HepG2 (cell line): ENCODE measurements at regions not wholly inside any gene's neighbourhood (a gene's known extent, or its start where the extent isn't known, plus 50 kb on each side); places are given as distances from the start of the nearest gene placed in this dataset.

Experiments used
- CC2D1A ChIP-seq: sonication (generic); formaldehyde crosslinking; IDR thresholded peaks from 2 replicates; pipeline ENCODE4 v1.8.1; 2023; ENCODE audit warnings: mild to moderate bottlenecking, missing genetic modification reagents
- HIVEP1 ChIP-seq: sonication (generic); formaldehyde crosslinking; IDR thresholded peaks from 2 replicates; pipeline ENCODE4 v1.4.0; 2020; ENCODE audit warnings: mild to moderate bottlenecking, missing genetic modification reagents
- HNRNPK ChIP-seq: fragments of 200-400 bp; formaldehyde crosslinking; IDR thresholded peaks from 2 replicates; pipeline ENCODE4 v1.6.1; 2018; ENCODE audit warnings: low read length, low read depth, moderate library complexity, mild to moderate bottlenecking; ENCODE audit not compliant: poor library complexity, severe bottlenecking
- HOXA9 ChIP-seq: sonication (generic); formaldehyde crosslinking; IDR thresholded peaks from 2 replicates; pipeline ENCODE4 v1.8.1; 2022; ENCODE audit warnings: missing genetic modification reagents, mild to moderate bottlenecking, moderate library complexity, borderline replicate concordance
- KDM4B ChIP-seq: sonication (generic); formaldehyde crosslinking; IDR thresholded peaks from 2 replicates; pipeline ENCODE4 v1.4.0; 2020; ENCODE audit warnings: missing genetic modification reagents
- PHF20 ChIP-seq: sonication (generic); formaldehyde crosslinking; IDR thresholded peaks from 2 replicates; pipeline ENCODE4 v1.5.0; 2020; ENCODE audit warnings: mild to moderate bottlenecking, missing genetic modification reagents
- RFX5 ChIP-seq: IDR thresholded peaks from 2 replicates; pipeline ENCODE4 v1.6.1; 2011; ENCODE audit warnings: low read depth, low read length, improper control_type of control experiment
- SRSF4 ChIP-seq: fragments of 200-400 bp; formaldehyde crosslinking; IDR thresholded peaks from one replicate; pipeline ENCODE4 v1.6.1; 2018; ENCODE audit warnings: mild to moderate bottlenecking, low read depth, low read length, moderate library complexity; ENCODE audit not compliant: poor library complexity, severe bottlenecking
- SYNCRIP ChIP-seq: fragments of 200-400 bp; formaldehyde crosslinking; IDR thresholded peaks from 2 replicates; pipeline ENCODE4 v1.6.1; 2018; ENCODE audit warnings: mild to moderate bottlenecking, low read depth, low read length; ENCODE audit not compliant: insufficient read depth
- TSC22D2 ChIP-seq: sonication (generic); formaldehyde crosslinking; IDR thresholded peaks from 2 replicates; pipeline ENCODE4 v1.5.1; 2020; ENCODE audit warnings: missing genetic modification reagents, mild to moderate bottlenecking, borderline replicate concordance
- ZKSCAN5 ChIP-seq: sonication (generic); formaldehyde crosslinking; IDR thresholded peaks from 2 replicates; pipeline ENCODE4 v1.5.1; 2020; ENCODE audit warnings: mild to moderate bottlenecking, missing genetic modification reagents
- ZMYM2 ChIP-seq: sonication (generic); formaldehyde crosslinking; IDR thresholded peaks from 2 replicates; pipeline ENCODE4 v1.8.0; 2022; ENCODE audit warnings: mild to moderate bottlenecking, missing genetic modification reagents
- ZNF263 ChIP-seq: sonication (generic); formaldehyde crosslinking; IDR thresholded peaks from 2 replicates; pipeline ENCODE4 v1.4.0; 2020; ENCODE audit warnings: missing genetic modification reagents
- ZNF30 ChIP-seq: sonication (generic); formaldehyde crosslinking; IDR thresholded peaks from 2 replicates; pipeline ENCODE4 v1.5.0; 2020; ENCODE audit warnings: mild to moderate bottlenecking, missing genetic modification reagents
- ZSCAN20 ChIP-seq: sonication (generic); formaldehyde crosslinking; IDR thresholded peaks from 2 replicates; pipeline ENCODE4 v1.4.0; 2020; ENCODE audit warnings: missing genetic modification reagents, mild to moderate bottlenecking, borderline replicate concordance
- TF ChIP-seq, protein P1 (sequence below): sonication (generic); formaldehyde crosslinking; IDR thresholded peaks from 2 replicates; pipeline ENCODE4 v1.5.1; 2020; ENCODE audit warnings: missing genetic modification reagents, mild to moderate bottlenecking, borderline replicate concordance
- TF ChIP-seq, protein P2 (sequence below): sonication (generic); formaldehyde crosslinking; IDR thresholded peaks from 2 replicates; pipeline ENCODE4 v1.4.0; 2020; ENCODE audit warnings: missing genetic modification reagents, mild to moderate bottlenecking, borderline replicate concordance
- TF ChIP-seq, protein P3 (sequence below): sonication (generic); formaldehyde crosslinking; IDR thresholded peaks from 2 replicates; pipeline ENCODE4 v1.8.1; 2023; ENCODE audit warnings: mild to moderate bottlenecking, missing genetic modification reagents, borderline replicate concordance
- TF ChIP-seq, protein P4 (sequence below): sonication (generic); formaldehyde crosslinking; IDR thresholded peaks from 2 replicates; pipeline ENCODE4 v1.5.1; 2020; ENCODE audit warnings: mild to moderate bottlenecking, moderate library complexity, missing genetic modification reagents

DNA sequence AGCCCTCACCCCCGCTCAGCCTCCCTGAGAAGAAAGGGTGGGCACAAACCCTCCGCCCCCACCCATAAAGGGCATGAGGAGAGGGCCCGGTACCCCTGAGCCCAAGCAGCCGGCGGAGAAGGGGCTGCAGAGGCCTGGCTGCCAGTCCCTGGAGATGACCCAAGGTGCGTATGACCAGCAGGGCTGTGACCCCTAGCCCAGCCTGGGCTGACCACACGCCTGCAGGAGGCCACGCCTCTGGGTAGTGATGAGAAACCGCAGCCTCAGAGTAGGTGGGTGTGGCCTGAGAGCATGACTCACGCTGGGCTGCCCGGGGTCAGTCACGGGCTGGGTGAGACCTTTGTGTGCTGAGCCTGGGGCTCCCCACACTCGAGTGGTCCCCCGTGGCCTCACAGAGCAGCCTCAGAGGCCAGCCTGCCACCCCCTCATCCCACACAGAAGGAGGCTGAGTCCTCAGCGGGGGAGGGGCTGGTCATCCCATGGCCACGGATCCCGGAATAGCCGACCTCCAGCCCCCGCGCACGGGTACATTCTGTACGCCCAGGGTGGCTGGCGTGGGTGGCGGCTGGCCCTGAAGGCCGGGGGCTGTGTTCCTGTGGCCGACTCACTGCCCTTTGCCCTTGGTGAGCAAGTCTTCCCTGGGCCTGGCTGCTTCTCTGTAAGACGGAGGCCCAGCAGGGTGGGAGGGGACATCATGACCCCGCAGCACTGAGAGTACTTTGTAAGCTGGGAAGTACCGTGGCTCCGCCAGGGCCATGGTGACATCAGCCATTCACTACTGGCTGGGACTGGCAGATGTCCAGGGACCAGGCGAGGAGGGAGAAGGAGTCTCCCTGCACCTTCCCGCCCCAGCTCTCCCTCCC, 110.8 kb upstream of the OTOS start (continued):
- TF ChIP-seq, protein P1, sequence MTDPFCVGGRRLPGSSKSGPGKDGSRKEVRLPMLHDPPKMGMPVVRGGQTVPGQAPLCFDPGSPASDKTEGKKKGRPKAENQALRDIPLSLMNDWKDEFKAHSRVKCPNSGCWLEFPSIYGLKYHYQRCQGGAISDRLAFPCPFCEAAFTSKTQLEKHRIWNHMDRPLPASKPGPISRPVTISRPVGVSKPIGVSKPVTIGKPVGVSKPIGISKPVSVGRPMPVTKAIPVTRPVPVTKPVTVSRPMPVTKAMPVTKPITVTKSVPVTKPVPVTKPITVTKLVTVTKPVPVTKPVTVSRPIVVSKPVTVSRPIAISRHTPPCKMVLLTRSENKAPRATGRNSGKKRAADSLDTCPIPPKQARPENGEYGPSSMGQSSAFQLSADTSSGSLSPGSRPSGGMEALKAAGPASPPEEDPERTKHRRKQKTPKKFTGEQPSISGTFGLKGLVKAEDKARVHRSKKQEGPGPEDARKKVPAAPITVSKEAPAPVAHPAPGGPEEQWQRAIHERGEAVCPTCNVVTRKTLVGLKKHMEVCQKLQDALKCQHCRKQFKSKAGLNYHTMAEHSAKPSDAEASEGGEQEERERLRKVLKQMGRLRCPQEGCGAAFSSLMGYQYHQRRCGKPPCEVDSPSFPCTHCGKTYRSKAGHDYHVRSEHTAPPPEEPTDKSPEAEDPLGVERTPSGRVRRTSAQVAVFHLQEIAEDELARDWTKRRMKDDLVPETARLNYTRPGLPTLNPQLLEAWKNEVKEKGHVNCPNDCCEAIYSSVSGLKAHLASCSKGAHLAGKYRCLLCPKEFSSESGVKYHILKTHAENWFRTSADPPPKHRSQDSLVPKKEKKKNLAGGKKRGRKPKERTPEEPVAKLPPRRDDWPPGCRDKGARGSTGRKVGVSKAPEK (CRISPR knock-in tag) = 0 out of 2 replicates have a peak, but pooled peaks have one; percentile 65
- TF ChIP-seq HOXA9 = no peak
- no peak for TF ChIP-seq ZNF30
- TF ChIP-seq HIVEP1 (CRISPR knock-in tag) = peak; percentile 97
- TF ChIP-seq ZSCAN20 (CRISPR knock-in tag) = no peak
- peak; percentile 84 for TF ChIP-seq ZMYM2 (CRISPR knock-in tag)
- peak; percentile 18; the same call in 1 of the 2 replicates for TF ChIP-seq RFX5
- no peak for TF ChIP-seq CC2D1A (CRISPR knock-in tag)
- TF ChIP-seq SRSF4 = no peak
- 0 out of 2 replicates have a peak, but pooled peaks have one; percentile 38 for TF ChIP-seq TSC22D2 (CRISPR knock-in tag)
- 0 out of 2 replicates have a peak, but pooled peaks have one; percentile 39 for TF ChIP-seq ZKSCAN5 (CRISPR knock-in tag)
- TF ChIP-seq, protein P2, sequence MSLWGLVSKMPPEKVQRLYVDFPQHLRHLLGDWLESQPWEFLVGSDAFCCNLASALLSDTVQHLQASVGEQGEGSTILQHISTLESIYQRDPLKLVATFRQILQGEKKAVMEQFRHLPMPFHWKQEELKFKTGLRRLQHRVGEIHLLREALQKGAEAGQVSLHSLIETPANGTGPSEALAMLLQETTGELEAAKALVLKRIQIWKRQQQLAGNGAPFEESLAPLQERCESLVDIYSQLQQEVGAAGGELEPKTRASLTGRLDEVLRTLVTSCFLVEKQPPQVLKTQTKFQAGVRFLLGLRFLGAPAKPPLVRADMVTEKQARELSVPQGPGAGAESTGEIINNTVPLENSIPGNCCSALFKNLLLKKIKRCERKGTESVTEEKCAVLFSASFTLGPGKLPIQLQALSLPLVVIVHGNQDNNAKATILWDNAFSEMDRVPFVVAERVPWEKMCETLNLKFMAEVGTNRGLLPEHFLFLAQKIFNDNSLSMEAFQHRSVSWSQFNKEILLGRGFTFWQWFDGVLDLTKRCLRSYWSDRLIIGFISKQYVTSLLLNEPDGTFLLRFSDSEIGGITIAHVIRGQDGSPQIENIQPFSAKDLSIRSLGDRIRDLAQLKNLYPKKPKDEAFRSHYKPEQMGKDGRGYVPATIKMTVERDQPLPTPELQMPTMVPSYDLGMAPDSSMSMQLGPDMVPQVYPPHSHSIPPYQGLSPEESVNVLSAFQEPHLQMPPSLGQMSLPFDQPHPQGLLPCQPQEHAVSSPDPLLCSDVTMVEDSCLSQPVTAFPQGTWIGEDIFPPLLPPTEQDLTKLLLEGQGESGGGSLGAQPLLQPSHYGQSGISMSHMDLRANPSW (CRISPR knock-in tag) = no peak
- peak; percentile 58 for TF ChIP-seq ZNF263 (CRISPR knock-in tag)
- no peak for TF ChIP-seq HNRNPK
- no peak for TF ChIP-seq SYNCRIP
- TF ChIP-seq, protein P3, sequence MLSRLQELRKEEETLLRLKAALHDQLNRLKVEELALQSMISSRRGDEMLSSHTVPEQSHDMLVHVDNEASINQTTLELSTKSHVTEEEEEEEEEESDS (CRISPR knock-in tag) = no peak
- TF ChIP-seq, protein P4, sequence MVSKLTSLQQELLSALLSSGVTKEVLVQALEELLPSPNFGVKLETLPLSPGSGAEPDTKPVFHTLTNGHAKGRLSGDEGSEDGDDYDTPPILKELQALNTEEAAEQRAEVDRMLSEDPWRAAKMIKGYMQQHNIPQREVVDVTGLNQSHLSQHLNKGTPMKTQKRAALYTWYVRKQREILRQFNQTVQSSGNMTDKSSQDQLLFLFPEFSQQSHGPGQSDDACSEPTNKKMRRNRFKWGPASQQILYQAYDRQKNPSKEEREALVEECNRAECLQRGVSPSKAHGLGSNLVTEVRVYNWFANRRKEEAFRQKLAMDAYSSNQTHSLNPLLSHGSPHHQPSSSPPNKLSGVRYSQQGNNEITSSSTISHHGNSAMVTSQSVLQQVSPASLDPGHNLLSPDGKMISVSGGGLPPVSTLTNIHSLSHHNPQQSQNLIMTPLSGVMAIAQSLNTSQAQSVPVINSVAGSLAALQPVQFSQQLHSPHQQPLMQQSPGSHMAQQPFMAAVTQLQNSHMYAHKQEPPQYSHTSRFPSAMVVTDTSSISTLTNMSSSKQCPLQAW = peak; percentile 87; the same call in 1 of the 2 replicates
- peak; percentile 58; the same call in 1 of the 2 replicates for TF ChIP-seq PHF20 (CRISPR knock-in tag)
- TF ChIP-seq KDM4B (CRISPR knock-in tag) = peak; percentile 74; the same call in 1 of the 2 replicates
